Hematopoietic multipotent progenitor cell (in vitro differentiated cells): ENCODE measurements at regions not wholly inside any gene's neighbourhood (a gene's known extent, or its start where the extent isn't known, plus 50 kb on each side); places are given as distances from the start of the nearest gene placed in this dataset.

Experiments used
- DNase-seq, 3 donors: peaks; one replicate each; pipeline ENCODE4 v3.0.0-alpha.2; 2011 to 2015; ENCODE audit warnings: low read depth in 2 of 3, low spot score in 2 of 3

DNA sequence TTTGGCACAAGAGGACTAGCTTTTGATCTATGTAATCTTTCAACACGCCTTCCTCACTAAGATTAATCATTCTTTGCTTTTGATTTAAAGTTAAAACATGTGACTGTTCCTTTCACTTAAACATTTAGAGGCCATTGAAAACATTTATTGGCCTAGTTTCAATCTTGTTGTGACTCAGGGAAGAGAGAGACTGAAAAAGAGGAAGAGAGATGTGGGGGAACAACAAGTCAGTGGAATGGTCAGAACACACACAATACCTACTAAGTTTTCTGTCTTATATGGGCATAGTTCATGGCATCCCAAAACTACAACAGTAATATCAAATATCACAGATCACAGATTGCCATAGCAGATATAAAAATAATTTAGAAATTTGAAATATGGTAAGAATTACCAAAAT is 812.9 kb upstream of the AGA start:
- DNase-seq, result no peak

DNA sequence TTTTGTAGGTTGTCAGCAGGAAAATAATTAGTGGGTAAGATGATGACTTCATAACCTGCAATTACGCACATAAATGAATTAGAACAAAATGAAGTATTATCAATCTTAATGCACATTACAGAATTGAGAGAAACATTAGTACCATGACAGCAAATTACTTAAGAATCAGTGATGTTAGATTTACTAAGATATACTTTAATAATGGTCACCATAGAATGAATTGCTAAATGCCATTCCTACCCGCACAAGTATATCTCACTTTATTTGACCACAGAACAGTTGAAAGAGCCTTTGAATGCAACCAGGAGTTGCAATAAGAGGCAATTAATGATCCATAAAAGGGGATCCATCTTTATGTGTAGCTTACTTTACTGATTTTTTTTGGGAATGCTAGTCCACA is 816.4 kb upstream of the AGA start:
- DNase-seq, result no peak

DNA sequence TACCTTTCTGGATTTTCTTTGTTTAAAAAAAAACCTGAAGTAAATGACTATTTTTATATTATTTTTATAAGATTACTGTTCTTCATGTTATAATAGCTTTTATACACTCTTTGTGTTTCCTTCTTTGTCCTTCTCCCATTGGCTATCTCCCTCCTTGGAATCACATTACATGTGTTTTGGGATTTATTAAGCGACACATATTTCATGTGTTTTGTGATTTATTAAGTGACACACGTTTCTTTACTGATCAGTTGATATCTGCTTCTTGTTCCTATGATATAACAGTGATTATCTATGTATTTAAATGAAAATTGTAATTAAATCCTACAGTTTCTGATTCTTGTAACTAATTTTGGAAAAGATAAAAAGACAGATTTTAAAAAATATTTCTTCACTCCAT is 817.3 kb upstream of the AGA start:
- DNase-seq, result no peak

DNA sequence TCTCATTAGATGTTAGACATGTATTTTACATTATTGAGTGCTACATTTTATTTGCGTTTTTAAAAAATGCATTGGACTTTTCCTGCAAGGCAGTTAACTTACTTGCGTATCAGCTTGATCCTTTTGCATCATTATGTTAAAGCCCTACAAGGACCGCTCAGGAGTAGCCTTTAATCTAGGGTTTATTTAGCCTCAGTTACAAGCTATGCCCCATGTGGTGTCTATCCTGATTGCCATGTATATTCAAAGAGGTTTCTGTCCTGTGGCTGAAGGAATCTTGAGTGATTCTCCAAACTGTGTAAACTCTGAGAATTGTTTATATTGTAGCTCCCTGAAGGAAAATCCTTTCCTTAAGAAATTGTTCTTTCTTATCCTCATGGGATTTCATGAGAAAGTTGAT is 821.8 kb upstream of the AGA start:
- DNase-seq, result no peak

DNA sequence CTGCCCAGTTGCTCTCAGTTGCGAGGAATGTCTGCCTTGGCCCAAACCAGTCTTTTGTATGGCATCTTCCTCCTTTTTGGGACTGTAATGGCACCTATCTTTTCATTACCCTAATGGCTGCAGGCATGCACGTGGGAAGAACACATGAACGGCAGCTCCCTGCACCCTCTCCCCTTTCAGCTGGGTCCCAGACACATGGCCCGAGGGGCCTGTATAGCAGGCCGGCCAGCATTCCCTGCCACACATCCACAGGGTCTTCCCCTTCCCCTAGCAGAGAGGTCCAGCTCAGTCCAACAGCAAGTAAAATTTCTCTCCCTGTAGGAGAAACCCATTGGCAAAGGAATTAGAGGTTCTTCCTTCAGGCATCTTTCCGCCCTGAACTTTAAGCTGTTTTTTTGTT is 829.1 kb upstream of the AGA start:
- DNase-seq, result no peak

DNA sequence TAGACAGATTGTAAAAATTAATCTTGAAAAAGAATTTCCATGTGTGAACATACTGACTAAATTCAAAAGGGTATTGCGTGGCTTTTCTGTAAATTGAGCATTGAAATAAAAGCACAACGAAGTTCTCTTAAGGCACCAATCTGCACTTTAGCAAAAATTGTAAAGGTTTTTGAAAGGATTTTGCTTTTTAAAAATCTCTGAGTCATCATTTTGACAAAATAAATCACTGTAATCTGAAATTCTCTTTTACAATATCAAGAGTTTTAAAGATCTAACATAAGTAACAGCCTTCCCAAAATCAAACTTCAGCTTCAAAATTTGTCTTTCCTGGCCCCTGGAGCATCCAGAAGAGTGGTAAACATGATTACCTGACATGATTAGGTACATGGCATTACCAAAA is 830.9 kb upstream of the AGA start:
- no peak for DNase-seq

DNA sequence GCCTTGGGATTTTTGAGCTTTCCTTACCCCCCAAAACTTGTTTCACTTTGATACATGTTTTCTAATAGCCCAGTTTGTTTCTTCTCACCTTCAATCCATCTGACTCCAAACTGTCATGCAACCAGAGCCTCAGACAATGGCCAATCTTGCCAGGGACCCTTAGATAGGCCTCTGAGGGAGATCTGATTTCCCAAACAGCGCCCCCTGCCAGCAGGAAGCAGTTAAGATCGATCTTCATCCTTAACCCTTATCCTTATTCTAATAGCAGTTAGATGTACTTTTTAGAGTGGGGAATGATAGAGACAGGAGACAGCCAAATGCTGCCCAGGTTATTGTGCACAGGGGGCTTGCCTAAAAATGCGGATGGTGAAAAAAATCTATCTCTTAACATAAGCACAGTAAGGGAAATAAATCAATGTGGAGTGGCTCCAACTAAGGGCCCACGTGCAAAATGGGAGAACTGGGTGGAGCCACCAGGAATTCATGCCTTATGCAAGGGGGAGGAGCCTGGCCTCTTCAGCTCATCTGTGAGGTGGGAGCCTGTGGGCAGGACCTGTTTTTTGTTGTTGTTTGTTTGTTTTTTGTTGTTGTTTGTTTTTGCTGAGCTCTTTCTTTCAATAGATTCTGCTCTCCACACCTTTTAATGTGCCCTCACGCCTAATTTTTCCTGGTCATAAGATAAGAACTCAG is 833.6 kb upstream of the AGA start:
- DNase-seq, result no peak

DNA sequence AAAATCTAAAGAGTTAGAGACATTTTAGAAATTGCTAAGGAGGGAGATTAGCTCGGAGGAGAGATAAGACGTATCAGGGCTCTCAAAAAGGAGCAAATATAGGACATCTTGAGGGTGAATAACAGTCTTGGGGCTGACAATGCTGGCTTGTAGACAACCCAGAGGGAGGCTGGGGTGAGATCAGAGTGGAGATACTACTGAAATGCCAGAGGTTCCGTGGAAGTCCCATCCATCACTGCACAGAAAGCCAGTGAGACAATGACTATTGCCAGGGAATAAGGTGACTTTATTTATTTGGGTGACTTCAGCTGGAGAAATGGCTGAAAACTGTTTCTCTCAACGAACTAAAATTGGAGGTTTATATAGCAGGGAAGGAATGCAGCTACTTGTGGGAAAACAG is 838.1 kb upstream of the AGA start:
- no peak for DNase-seq

DNA sequence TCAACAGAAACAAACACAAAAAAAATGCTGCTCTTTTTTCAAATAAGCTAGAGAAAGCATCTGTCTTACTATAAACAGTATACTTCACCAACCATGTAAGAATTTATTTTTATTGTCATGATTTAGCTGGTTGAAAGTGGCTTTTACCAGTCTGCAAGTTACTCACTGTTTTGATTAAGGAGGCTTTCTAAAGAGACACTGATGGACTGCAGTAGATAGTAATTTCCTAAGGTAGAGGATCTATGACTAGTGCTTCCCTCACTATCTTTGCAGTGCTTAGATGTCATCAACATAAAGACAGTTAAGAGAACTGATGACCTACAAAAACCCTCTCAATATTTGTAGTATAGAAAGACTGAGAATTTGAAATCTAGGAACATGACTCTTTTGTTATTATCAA is 846.2 kb upstream of the AGA start:
- no peak for DNase-seq

DNA sequence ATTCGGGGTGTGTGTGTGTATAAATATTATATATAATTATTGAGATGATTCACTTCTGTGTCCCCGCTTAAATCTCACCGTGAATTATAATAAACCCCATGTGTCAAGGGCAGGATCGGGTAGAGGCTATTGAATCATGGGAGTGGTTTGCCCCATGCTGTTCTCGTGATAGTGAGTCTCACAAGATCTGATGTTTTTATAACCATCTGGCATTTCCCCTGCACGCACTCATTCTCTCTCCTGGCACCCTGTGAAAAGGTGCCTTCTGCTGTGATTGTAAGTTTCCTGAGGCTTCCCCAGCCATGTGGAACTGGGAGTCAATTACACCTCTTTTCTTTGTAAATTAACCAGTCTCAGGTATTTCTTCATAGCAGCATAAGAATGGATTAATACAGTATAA is 851.4 kb upstream of the AGA start:
- no peak for DNase-seq

DNA sequence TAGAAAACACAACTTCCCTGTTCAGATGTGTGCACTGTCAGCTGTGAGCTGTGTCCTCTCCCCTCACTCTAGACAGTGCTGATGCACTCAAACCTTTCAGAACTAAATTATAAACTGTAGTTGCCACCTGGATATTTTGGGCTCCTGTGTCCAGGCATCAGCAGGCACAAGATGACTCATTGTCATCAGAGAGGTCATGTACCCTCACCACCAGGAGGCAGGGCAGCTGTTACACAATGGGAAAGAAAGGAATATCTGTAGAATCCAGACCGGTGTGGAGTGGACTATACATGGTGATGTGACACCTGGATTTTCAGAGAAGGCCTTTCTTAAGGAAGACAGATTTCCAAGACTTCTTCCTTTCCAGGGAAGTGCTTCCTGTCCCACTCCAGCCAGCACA is 854.4 kb upstream of the AGA start:
- DNase-seq, result no peak

DNA sequence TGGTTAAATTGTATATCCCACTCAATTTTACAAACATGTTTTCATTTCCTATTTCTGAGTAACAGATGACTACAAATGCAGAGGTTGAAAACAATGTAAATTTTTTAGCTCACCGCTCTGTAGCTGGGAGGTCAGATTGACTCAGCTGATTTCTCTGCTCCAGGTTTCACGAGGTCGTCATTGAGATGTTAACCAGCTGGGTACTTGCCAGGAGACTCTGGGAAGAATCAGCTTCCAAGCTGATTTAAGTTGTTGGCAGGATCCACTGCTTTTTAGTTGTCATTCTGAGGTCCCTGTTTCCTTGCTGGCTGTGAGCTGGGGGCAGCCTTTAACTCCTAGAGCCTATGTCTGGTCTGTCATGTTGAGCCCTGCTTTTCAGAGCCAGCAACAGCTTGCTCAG is 864.3 kb upstream of the AGA start:
- DNase-seq, result no peak

DNA sequence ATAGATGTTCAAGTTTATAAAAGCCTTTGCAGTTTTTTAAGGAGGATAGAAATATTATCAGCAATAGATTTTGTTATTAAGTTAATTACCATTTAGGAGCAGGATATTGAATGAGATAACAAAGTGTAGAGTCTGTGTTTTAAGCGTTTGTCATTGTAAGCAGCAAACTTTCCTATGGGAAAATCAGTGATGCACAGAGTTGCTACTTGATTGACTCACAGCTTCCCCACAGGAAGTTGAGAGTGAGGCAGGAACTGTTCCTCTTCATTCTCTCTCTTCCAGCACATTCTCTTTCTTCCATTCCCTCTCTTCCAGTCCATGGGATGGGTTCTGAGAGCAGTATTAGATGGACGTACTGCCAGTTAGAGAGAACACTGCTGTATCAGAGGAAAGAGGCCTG is 867.7 kb upstream of the AGA start:
- DNase-seq, result no peak

DNA sequence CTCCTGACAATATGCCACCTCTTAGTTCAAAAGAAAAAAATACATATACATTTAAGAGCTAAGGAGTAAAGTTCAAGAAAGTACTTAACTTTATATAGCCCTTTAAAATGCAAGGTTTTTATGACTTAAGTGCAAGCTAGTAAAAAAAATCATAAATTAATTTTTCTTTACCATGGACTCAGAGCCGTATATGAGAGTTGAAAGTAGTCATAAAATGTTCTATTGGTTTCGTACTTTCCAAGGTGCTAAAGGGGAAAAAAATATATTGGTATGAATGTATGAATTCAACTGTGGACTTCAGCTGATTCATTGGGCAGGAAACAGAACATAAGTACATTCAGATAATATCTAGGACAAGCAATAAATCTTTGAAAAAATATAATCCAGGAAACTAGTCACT is 869.8 kb upstream of the AGA start:
- DNase-seq, result peak in 1 of 3 donors; percentile 41

DNA sequence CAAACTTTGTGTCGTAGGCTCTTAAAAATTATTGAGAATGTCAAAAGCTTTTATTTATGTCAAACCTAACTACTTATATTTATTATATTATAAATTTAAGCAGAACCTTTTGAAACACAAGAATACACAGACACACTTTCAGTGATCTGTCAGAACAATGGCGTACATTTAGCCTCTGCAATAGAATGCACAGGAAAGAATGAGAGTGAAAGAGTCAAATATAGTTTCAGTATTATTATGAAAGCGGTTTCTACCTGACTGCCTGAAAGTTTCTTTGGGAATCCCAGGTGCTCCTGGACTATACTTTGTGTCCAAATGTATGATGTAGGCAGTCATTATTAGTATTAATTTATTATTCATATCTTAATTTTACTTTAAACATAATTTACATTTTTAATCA is 872.0 kb upstream of the AGA start:
- DNase-seq, result no peak

DNA sequence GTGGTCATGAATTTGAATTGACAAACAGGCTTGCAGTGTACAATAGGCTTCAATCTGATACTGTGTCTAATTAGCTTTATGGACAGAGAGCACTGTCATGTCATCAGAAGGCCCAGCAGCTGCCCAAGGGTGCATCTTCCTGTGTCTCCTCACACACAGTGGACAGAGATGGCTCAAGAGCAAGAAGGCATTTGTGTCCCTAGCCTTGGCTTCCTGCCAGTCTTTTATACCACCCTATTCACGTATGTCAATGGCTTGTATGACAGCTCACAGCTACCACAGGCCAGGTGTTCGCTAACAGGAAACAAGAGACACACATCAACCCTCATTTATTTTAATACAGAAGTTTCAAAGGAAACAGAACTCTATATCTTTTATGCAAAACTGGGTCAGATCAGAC is 874.0 kb upstream of the AGA start:
- peak in 1 of 3 donors; percentile 23 for DNase-seq

DNA sequence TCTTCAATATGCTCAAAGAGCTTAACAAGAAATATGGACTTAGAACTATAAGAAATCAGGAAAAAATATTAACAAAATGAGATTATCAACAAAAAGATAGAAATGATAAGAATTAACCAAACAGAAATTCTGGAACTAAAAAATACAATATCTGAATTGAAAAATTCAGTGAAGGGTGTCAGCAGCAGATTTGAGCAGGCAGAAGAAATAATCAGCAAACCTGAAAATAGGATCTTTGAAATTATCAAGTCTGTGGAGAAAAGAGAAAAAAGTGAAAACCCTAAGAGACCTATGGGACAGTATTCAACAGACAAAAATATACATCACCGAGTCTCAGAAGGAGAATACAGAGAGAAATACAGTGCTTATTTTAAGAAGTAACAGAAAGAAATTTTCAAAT is 877.8 kb upstream of the AGA start:
- DNase-seq, result no peak

DNA sequence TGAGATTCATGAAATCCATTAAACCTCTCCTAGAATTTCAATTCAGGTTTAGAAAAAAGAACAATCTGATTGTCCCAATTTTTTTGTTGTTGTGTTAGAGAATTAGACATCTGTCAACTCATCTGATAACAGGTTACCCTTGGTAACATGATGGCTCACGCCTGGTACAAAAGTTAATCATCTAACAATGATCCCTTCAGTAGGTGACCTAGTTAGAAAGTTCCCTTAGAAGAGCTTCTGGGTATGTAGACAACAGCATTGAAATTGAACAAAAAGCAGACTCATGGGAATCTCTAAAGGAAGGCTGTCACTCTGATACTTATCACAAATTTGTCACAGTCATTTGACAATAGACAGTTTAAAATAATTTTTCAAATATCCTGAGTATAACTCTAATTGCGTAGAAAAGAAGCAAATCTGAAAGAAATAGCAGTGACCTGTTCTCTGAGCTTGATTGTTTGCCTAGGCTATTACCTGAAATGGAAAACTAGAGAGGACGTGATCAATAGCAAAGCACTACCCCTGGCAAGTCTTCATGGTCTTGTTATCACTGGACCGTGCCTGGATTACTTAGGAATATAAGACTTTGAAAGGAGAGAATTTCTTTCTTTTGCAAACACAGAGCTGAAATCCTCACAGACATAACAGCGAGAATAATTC is 880.4 kb upstream of the AGA start:
- no peak for DNase-seq

DNA sequence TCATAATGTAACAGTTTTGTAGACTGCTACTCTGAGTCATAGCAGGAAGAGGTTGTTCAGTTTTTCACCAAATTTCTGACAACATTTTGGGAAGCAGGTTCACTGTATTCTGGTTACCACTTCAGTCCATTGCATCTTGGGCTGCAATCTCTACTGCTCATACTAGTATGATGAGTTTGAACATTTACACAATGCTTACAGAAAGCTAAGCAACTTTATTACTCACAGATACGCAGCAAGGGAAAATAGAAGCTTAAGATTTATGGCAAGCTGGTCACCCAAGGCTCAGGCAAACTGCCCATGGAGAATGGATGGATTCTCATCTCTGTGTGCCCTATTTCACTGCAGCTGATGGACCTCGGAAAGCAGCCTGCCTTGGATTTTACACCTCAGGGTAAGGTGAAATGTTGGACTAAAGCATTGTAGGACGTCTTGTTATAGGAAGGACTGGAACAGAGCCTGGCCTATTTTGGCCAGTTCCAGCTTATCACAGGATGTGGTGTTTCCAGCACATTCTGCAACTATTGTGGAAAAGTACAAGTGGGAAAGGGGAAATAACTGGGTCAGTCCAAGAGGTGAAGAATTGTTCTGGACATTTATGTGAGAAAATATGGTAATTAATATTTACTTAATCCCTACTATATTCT is 887.1 kb upstream of the AGA start:
- no peak for DNase-seq

DNA sequence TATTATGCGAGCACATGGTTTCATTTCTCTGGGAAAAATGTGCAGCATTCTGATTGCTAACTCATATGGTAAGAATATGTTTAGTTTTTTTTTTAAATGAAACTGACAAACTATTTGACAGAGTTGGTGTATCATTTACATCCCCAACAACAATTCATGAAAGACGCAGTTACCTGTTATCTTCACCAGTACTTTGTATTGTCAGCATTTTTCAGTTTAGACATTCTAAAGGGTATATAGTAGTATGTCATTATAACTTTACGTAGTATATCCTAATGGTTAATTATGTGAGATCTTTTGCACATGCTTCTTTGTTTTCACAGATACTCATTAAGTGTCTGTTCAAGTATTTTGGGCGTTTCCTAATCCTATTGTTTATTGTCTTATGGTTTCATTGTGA is 891.1 kb upstream of the AGA start:
- DNase-seq, result no peak

DNA sequence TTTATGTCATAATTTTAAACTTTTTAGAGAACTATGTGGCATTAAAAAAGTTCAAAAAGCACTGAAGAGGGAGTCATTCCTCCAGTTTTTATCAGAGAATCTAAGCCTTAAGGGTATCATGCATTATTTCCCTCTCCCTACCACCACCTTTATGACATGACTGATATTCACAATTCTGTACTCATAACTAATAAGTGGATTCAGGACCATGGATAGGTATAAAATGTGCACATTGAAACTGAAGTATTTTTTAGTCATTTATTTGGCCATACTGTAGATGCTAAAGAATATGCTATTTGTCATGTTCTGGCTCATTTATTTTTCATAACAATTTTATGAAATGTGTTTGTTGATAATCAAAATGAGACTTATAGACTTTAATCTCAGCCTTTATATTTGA is 897.5 kb upstream of the AGA start:
- peak in 1 of 3 donors; percentile 1 for DNase-seq

DNA sequence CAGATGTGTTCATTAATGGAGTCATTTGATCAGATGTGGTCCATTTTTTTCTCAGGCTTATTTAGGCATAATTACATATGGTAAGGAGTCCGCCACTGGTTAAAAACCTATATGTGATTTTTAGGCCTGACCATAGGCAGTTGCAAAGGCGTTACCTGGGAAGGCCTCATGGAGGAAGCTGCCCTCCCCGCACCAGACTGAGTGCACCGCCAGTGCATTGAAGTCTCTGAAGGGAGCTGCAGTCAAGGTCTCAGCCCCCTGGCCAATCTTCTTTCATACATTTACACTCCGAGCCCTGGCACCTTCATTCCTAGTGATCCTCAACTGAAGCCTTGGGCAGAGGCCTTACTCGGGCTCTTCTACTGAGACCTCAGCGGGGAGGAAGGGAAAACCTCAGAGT is 898.2 kb upstream of the AGA start:
- no peak for DNase-seq
